Caco-2 (cell line): ENCODE measurements at regions not wholly inside any gene's neighbourhood (a gene's known extent, or its start where the extent isn't known, plus 50 kb on each side); places are given as distances from the start of the nearest gene placed in this dataset.

ENCODE experiments used
- BruUV-seq: library from RNA; stranded (reverse); fragments of 400-500 nt; replicated peaks from 2 replicates; lab custom pipeline; 2021; lab: Mats Ljungman, UMichigan
- CTCF ChIA-PET: fragments of 300-600 bp; sonication (Branson Sonifier 250); formaldehyde crosslinking; loops from one replicate; lab custom pipeline; 2022; ENCODE audit warnings: antibody characterized with exemption; lab: Charles Lee
- POLR2A ChIA-PET: fragments of 300-600 bp; sonication (Branson Sonifier 250); formaldehyde crosslinking; loops from one replicate; lab custom pipeline; 2022; ENCODE audit warnings: antibody characterized with exemption; lab: Charles Lee
- DNase-seq, 2 experiments: peaks; one replicate each; pipeline versions ENCODE4 v3.0.0 to v3.0.0-alpha.2; 2020 to 2022
- H3K27me3 ChIP-seq: replicated peaks from 2 replicates; pipeline ENCODE4 v1.6.0; 2011; ENCODE audit warnings: low read length; ENCODE audit not compliant: control insufficient read depth, insufficient read depth
- H3K36me3 ChIP-seq: 2 replicates; pipeline ENCODE4 v1.5.1; 2011; ENCODE audit warnings: low read length; ENCODE audit not compliant: control insufficient read depth, insufficient read depth
- H3K4me1 ChIP-seq: fragments of 250-450 bp; sonication (Bioruptor Pico); 2 replicates; pipeline ENCODE4 v1.5.1; 2020; ENCODE audit warnings: mild to moderate bottlenecking
- H3K4me3 ChIP-seq: 2 replicates; pipeline ENCODE4 v1.5.1; 2011; ENCODE audit warnings: low read depth, mild to moderate bottlenecking, control low read depth, low read length
- H3K9me3 ChIP-seq: fragments of 250-450 bp; sonication (Bioruptor Pico); 2 replicates; pipeline ENCODE4 v1.5.1; 2020; ENCODE audit warnings: mild to moderate bottlenecking, moderate library complexity
- H3K27ac Mint-ChIP-seq: one replicate; pipeline ENCODE4 v1.8.0; 2022; ENCODE audit warnings: mixed read lengths; ENCODE audit not compliant: unreplicated experiment
- H3K27me3 Mint-ChIP-seq: one replicate; pipeline ENCODE4 v1.8.0; 2022; ENCODE audit warnings: mixed read lengths; ENCODE audit not compliant: insufficient read depth, unreplicated experiment
- H3K36me3 Mint-ChIP-seq: one replicate; pipeline ENCODE4 v1.8.0; 2022; ENCODE audit warnings: mild to moderate bottlenecking, mixed read lengths; ENCODE audit not compliant: insufficient read depth, unreplicated experiment
- H3K4me1 Mint-ChIP-seq: one replicate; pipeline ENCODE4 v1.8.0; 2022; ENCODE audit warnings: low read depth, mixed read lengths; ENCODE audit not compliant: unreplicated experiment
- H3K4me3 Mint-ChIP-seq: one replicate; pipeline ENCODE4 v1.8.0; 2022; ENCODE audit warnings: mild to moderate bottlenecking, moderate library complexity, mixed read lengths; ENCODE audit not compliant: unreplicated experiment
- H3K9me3 Mint-ChIP-seq: one replicate; pipeline ENCODE4 v1.8.0; 2022; ENCODE audit warnings: mixed read lengths; ENCODE audit not compliant: unreplicated experiment
- CTCF ChIP-seq, 2 experiments: fragments of 200-600 bp in 1 of 2; IDR thresholded peaks; 1 replicate in 1 of 2; 2 replicates in 1 of 2; pipeline versions ENCODE4 v1.5.1 to v1.8.0; 2011 to 2022; ENCODE audit warnings: antibody characterized with exemption in 1 of 2, control low read depth in 1 of 2, inconsistent platforms in 1 of 2, low read depth in 1 of 2, low read length in 1 of 2, mild to moderate bottlenecking in 1 of 2, moderate library complexity in 1 of 2; ENCODE audit not compliant: insufficient read depth in 1 of 2, severe bottlenecking in 1 of 2, unreplicated experiment in 1 of 2
- intact Hi-C: fragments of 100-400 bp; cut with micrococcal nuclease; formaldehyde crosslinking; loops from one replicate; pipeline ENCODE4 v1.10.0; 2022; ENCODE audit not compliant: unreplicated experiment

GRCh38 chr7:109029866-109030265, 460.2 kb downstream of the DNAJB9 start:
- H3K27ac Mint-ChIP-seq: no peak overlapping the region
- Histone ChIP-seq H3K27me3 (no peaks in the 10 kb centered on the region), H3K9me3 (no peaks in the 10 kb centered on the region), H3K4me3 (no peak overlapping the region), H3K4me1 (no peaks in the 10 kb centered on the region), H3K36me3 (no peaks in the 10 kb centered on the region)
- H3K9me3 Mint-ChIP-seq: peaks cover 18% of the 10 kb centered on the region
- CTCF ChIA-PET: no interaction called here
- POLR2A ChIA-PET: no interaction called here
- intact Hi-C loops: no loop called here
- H3K27me3 Mint-ChIP-seq: no peaks in the 10 kb centered on the region
- DNase-seq: no peak
- no TSS peak for BruUV-seq
- H3K4me3 Mint-ChIP-seq: no peak overlapping the region
- H3K4me1 Mint-ChIP-seq: no peaks in the 10 kb centered on the region
- H3K36me3 Mint-ChIP-seq: no peaks in the 10 kb centered on the region
- no peak for TF ChIP-seq CTCF (IDR thresholded peaks at IDR 0.05; ENCODE audit: insufficient read depth in 1 of 2, low read depth in 1 of 2, low read length in 1 of 2, severe bottlenecking in 1 of 2, unreplicated experiment in 1 of 2)

GRCh38 chr7:109044691-109045090, 475.0 kb downstream of the DNAJB9 start:
- Mint-ChIP-seq H3K27ac (no peak overlapping the region), H3K27me3 (no peaks in the 10 kb centered on the region), H3K4me1 (no peaks in the 10 kb centered on the region), H3K36me3 (no peaks in the 10 kb centered on the region), H3K4me3 (no peak overlapping the region), H3K9me3 (no peaks in the 10 kb centered on the region)
- Histone ChIP-seq H3K9me3 (no peaks in the 10 kb centered on the region), H3K27me3 (no peaks in the 10 kb centered on the region), H3K4me1 (no peaks in the 10 kb centered on the region), H3K4me3 (no peak overlapping the region), H3K36me3 (no peaks in the 10 kb centered on the region)
- intact Hi-C loops: no loop called here
- CTCF ChIA-PET: no interaction called here
- no peak for TF ChIP-seq CTCF (IDR thresholded peaks at IDR 0.05; ENCODE audit: insufficient read depth in 1 of 2, low read depth in 1 of 2, low read length in 1 of 2, severe bottlenecking in 1 of 2, unreplicated experiment in 1 of 2)
- POLR2A ChIA-PET: no interaction called here
- no peak for DNase-seq
- BruUV-seq: no TSS peak

DNA sequence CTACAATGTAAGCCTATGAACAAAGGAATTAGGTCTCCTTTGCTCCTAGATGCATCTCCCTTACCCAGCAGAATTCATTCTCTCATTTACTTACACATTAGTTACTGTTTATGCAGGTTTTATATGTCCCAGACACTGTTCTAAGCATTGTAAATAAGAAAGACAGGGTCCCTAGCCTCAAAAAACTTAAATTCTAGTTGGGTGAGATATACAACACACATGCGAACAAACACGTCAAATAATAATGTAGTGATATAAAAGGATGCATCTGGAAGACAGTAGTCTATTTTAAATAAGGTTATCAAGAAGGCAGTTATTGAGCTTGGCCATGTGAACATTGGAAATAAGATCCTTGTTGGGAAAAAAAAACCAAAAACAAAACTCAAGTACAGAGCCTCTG, 479.7 kb downstream of the DNAJB9 start:
- CTCF ChIA-PET: no interaction called here
- no peak for DNase-seq
- TF ChIP-seq CTCF (IDR thresholded peaks at IDR 0.05; ENCODE audit: insufficient read depth in 1 of 2, low read depth in 1 of 2, low read length in 1 of 2, severe bottlenecking in 1 of 2, unreplicated experiment in 1 of 2): no peak
- POLR2A ChIA-PET: no interaction called here
- H3K36me3 Mint-ChIP-seq: no peaks in the 10 kb centered on the region
- no peaks in the 10 kb centered on the region for H3K4me1 ChIP-seq
- no peak overlapping the region for H3K4me3 Mint-ChIP-seq
- no peak overlapping the region for H3K27ac Mint-ChIP-seq
- H3K4me3 ChIP-seq: no peak overlapping the region
- no peaks in the 10 kb centered on the region for H3K27me3 Mint-ChIP-seq
- H3K9me3 Mint-ChIP-seq: no peaks in the 10 kb centered on the region
- no peaks in the 10 kb centered on the region for H3K9me3 ChIP-seq
- H3K27me3 ChIP-seq: no peaks in the 10 kb centered on the region
- H3K4me1 Mint-ChIP-seq: no peaks in the 10 kb centered on the region
- no TSS peak for BruUV-seq
- intact Hi-C loops: no loop called here
- no peaks in the 10 kb centered on the region for H3K36me3 ChIP-seq
